ENCODE measurements at regions not wholly inside any gene's neighbourhood (a gene's known extent, or its start where the extent isn't known, plus 50 kb on each side); places are given as distances from the start of the nearest gene placed in this dataset.
"Not testable (repeated sequence)": the region's sequence is repeated elsewhere in the genome, so short reads cannot be mapped to it uniquely, and the experiment has no call there.

DNA sequence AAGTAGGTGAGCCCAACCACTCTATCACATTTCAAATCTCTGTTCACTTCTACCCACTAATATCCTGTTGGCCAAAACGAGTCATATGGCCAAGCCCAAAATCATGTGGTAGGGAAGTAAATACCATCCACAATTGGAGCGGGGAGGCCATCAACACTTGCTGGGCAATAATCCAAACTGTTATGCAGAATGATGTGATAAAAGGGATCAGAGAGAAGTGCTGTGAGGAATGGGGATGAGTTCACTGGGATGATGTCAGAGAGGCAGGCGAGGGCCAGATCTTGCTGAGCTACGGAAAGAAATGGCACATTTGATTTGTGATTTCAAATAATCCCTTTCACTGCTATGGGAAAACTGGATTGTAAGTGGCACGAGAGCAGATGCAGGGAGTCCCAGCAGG, 188.4 kb downstream of the NPIPA8 start:
- TF ChIP-seq POLR2AphosphoS5 (IDR thresholded peaks at IDR 0.05; ENCODE audit: borderline replicate concordance, low read depth, low read length); EZH2 (IDR thresholded peaks at IDR 0.05): not testable (repeated sequence)

Data from SK-N-MC (cell line).